Stimulated activated CD8-positive, alpha-beta memory T cell treated with anti-CD3 and anti-CD28 coated beads, Interleukin-15, amount 100 ng/mL, for 48 hours (primary cell): ENCODE measurements at regions not wholly inside any gene's neighbourhood (a gene's known extent, or its start where the extent isn't known, plus 50 kb on each side); places are given as distances from the start of the nearest gene placed in this dataset.

ENCODE experiments used
- DNase-seq, 2 donors: peaks; one replicate each; pipeline ENCODE4 v3.0.0-alpha.2; 2020; ENCODE audit warnings: low read depth in 2 of 2

- DNase-seq, result no peak
Observed at GRCh38 chr15:35854316-35854715, 308.4 kb upstream of the DPH6 start.

- no peak for DNase-seq
Observed at GRCh38 chr15:35857567-35858226, 311.7 kb upstream of the DPH6 start.

- DNase-seq, result no peak
Observed at GRCh38 chr15:35858707-35859106, 312.7 kb upstream of the DPH6 start.

DNA sequence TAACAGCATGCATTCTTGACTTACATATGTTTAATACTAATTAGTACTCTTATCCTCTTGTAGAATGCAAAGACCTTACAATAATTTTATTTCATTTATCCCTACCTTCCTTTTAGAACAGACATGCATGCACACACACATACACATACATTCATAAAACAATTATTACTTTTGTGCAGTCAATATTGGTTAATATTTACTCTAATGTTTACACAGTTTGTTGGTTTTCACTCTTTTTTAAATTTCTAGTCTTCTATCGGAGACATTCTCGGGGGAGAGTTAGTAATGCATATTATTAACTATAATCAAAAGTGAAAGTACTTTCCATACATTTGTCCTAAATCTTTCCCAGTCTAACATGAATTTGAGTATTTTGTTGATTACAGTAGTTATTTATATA is 317.7 kb upstream of the DPH6 start:
- DNase-seq, result no peak

GRCh38 chr15:35867356-35867755 is 321.4 kb upstream of the DPH6 start:
- DNase-seq, result no peak

GRCh38 chr15:35871282-35871681 is 325.3 kb upstream of the DPH6 start:
- no peak for DNase-seq

DNA sequence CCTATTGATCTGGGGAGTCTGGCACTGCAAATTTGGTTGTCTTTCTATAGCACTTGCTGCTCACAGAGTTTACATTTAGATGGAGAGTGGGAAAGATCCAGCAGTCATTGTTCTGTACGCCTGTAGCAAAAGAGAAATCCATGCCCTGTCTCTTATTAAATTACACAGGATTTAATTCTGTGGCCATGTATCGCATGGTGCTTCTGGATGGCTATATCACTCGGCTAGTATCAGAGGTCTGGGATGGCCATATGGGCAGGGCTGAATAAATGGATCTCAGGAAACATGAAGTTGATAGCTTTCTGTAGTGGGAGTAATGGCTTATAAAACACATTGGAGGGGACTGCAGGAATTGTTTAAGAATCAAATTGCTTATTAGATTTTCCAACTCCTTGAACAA is 325.8 kb upstream of the DPH6 start:
- DNase-seq, result no peak

DNA sequence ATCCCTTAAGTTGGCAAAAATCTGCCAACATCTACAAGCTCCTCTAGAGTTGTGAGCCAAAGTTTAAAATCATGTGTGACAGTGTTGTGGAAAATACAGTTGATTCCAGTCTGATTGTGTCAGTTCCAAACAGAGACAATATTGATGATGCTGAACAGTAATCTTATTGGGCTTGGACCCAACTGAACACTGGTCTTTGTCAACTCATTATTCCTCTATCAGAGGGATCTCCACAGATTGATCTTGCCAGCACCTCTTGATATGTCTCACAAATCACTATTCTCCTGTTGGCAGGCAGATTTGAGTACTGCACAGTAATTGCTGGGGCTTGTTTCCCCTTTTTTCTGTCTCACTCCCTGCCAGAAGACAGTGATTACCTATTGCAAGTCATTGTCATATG is 326.6 kb upstream of the DPH6 start:
- DNase-seq, result no peak

DNA sequence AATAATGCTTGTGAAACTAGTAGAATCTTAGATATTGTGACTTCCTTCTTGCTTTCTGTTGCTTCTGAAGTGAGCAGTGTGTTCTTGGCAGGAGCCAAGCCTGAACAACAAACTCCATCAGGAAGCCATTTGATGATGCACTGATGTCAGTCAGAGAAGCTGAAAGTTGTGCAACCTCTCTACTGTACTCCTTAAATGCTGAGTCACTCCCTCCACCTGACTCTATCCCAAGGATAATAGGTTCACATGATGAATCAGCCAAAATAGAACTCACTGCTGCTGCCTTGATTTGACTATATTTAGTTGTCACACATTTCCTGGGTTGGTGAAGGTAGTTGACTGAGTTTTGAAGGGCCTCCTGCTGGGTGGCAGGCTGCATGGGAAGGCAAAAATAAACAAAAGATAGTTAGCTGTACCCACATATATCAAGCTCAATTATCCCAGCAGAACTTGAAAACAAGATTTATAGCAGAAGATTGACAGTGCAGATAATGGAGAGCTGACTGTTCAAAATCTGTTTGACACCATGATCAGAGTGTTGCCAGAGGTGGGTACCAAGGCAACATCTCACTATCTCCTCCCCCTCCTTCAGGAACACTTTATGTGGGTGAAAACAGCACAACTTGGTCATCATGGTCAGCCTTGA is 328.4 kb upstream of the DPH6 start:
- DNase-seq, result no peak

DNA sequence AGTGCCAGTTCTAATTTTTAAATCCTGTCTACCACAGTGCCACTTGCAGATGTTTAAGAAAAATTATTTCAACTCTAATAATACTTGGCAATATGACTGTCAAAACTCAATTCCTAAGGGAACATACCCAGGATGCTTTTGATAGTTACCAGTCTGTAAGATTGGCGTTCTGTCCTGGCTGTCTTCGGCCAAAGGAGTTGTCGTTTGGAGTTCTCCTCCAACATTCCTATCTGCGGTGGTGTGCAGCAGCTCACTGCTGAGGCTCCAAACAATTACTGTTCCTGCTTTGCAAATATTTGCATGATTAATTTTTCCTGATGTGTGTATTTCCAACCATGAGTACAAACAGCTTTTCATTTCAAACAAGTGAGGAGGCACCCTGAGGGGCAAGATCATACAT is 330.8 kb upstream of the DPH6 start:
- DNase-seq, result no peak

DNA sequence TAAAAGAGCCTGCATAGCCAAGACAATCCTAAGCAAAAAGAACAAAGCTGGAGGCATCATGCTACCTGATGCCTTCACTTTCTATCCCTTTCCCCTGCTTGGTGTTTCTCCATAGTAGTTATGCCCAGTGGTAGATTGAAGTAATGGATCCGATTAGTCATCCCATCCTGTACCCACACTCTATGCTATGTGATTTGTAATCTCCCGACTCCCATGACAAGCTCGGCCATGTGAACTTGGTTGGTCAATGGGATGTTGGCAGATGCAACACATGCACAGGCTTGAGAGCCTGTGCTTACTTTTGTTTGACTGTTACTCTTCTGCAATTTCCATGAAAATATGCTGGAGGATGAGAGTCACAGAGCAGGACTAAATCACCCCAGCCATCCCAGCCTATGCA is 334.9 kb upstream of the DPH6 start:
- DNase-seq, result no peak

GRCh38 chr15:35885870-35886269 is 339.9 kb upstream of the DPH6 start:
- DNase-seq, result no peak

DNA sequence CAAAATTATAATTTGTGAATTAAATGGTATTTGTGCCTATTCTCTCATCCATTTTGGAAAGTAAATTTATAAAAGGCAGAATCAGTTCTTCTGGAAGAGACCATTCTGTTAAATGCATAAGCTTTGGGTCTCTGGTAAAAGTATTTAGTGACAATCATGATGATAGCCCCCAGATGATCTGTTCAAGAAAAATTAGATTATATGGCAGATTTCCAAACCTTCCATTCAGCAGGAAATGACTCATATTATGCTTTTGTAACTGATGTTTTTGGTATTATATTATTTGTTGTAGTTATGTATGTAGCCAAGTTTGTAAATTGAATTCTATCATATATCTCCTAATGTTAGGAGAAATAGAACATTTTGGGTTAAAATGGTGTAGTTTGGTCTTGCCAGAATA is 340.8 kb upstream of the DPH6 start:
- DNase-seq, result no peak

- DNase-seq, result no peak
Observed at GRCh38 chr15:35888815-35889214, 342.9 kb upstream of the DPH6 start.

DNA sequence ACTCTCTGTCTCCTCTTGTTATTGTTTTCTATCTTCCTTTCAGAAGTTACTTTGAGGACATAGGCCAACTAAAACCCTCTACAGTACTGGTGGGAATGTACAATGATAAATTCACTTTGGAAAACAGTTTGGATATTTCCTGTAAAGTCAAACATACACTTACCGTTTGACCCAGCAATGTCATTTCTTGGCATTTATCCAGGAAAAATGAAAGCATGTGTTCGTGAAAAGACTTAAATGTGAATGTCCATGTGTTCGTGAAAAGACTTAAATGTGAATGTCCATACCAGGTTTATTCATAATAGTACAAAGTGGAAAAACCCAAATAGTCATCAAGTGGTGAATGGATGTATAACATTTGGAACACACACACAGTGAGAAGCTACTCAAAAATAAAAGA is 361.5 kb upstream of the DPH6 start:
- DNase-seq, result no peak

GRCh38 chr15:35909414-35909813 is 363.4 kb upstream of the DPH6 start:
- no peak for DNase-seq

GRCh38 chr15:35910227-35910626 is 364.3 kb upstream of the DPH6 start:
- no peak for DNase-seq

DNA sequence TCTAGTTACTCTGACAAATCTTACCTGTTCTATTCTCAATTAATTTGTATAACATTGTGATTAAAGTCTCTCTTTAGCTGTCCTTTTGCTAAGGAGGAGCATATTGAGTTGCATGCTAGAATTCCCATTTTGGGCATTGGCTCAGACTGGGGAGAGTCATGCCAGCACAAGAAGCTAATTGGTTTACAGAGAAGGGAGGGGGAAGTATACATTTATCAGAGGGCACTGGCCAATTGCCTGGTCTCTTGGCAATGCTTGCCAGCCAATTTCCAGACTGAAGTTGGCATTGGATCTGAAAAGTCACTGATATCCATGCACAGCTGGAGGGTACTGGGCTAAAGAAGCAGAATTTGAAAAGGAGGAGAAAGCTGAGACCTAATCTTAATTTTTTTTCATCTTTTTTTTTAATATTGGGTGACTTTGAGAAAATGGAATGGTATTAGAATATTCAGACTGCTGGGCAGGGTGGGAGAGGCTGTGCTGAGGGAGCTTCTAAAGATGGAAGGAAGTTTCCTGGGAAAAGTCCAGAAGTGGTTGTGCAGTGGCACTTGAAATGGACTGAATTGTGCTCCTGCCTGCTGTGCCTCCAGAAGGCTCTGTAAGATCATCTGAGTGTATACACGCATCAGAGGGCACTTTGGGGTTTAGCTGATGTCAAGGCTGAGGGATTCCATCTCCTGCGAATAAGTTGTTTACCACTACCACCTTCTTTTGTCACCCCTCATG is 365.2 kb upstream of the DPH6 start:
- DNase-seq, result no peak

- no peak for DNase-seq
Observed at GRCh38 chr15:35912196-35912595, 366.2 kb upstream of the DPH6 start.

- no peak for DNase-seq
Observed at GRCh38 chr15:35914573-35914972, 368.6 kb upstream of the DPH6 start.

- DNase-seq, result no peak
Observed at GRCh38 chr15:35921046-35921445, 375.1 kb upstream of the DPH6 start.

DNA sequence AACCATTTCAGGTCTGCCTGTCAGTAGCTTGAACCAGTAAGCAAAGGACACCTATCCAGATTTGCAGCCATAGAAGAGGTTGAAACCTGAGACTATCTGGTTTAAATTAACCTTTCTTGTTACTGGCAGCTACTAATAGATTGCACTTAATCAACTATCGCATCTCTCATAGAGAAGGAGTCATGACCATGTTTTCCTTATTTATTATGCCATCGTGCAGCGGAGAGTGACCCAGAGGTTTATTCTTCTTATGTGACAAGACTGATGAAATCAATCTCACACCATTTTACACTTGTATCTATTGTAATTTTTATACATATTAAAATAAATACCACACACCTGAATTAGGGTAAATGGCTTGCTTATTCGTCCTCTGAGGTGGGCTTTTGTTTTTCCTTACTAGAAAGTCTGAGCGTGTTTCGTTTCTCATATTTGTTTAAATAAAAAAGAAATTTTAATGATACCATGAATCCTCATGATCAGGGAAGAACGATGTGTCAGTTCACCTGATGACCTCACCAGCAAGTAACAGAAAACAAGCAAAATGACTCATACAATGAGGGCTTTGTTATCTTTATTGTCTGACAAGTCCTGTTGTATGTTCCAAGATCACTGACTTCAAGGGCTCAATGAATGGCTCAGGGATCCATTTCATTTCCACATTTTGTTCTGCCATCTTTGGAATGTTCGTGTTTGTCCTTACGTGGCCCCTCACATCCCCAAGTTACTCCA is 379.5 kb upstream of the DPH6 start:
- no peak for DNase-seq

GRCh38 chr15:35926007-35926380 is 380.0 kb upstream of the DPH6 start:
- no peak for DNase-seq
